Stimulated activated CD4-positive, alpha-beta T cell treated with anti-CD3 and anti-CD28 coated beads, Interleukin-4, amount 100 ng/mL, for 1 hour (primary cell): ENCODE measurements at regions not wholly inside any gene's neighbourhood (a gene's known extent, or its start where the extent isn't known, plus 50 kb on each side); places are given as distances from the start of the nearest gene placed in this dataset.

Experiments
- DNase-seq: peaks from one replicate; pipeline ENCODE4 v3.0.0-alpha.2; 2020

GRCh38 chr12:125272383-125272933, 207.2 kb downstream of the AACS start:
- DNase-seq = no peak

- DNase-seq = no peak
Measured at GRCh38 chr12:125276567-125276966, 211.3 kb downstream of the AACS start.

- DNase-seq = no peak
Measured at GRCh38 chr12:125280482-125281377, 215.5 kb downstream of the AACS start.

GRCh38 chr12:125282921-125283320, 217.7 kb downstream of the AACS start:
- no peak for DNase-seq

GRCh38 chr12:125283521-125283920, 218.3 kb downstream of the AACS start:
- no peak for DNase-seq

GRCh38 chr12:125284087-125284486, 218.9 kb downstream of the AACS start:
- no peak for DNase-seq

- no peak for DNase-seq
Measured at GRCh38 chr12:125284945-125285685, 219.9 kb downstream of the AACS start.

GRCh38 chr12:125286005-125286727, 220.9 kb downstream of the AACS start:
- no peak for DNase-seq

- DNase-seq = no peak
Measured at GRCh38 chr12:125287155-125287847, 222.1 kb downstream of the AACS start.

GRCh38 chr12:125288931-125289928, 224.0 kb downstream of the AACS start:
- no peak for DNase-seq

GRCh38 chr12:125289970-125290369, 224.7 kb downstream of the AACS start:
- DNase-seq = no peak

GRCh38 chr12:125292700-125293099, 227.5 kb downstream of the AACS start:
- DNase-seq = no peak

GRCh38 chr12:125295550-125295949, 230.3 kb downstream of the AACS start:
- no peak for DNase-seq

- DNase-seq = no peak
Measured at GRCh38 chr12:125296701-125297100, 231.5 kb downstream of the AACS start.

GRCh38 chr12:125299840-125300239, 234.6 kb downstream of the AACS start:
- no peak for DNase-seq

- no peak for DNase-seq
Measured at GRCh38 chr12:125300249-125300648, 235.0 kb downstream of the AACS start.

- no peak for DNase-seq
Measured at GRCh38 chr12:125303337-125303736, 238.1 kb downstream of the AACS start.

- no peak for DNase-seq
Measured at GRCh38 chr12:125304029-125304428, 238.8 kb downstream of the AACS start.

- DNase-seq = no peak
Measured at GRCh38 chr12:125305231-125305630, 240.0 kb downstream of the AACS start.

- no peak for DNase-seq
Measured at GRCh38 chr12:125310461-125310860, 245.2 kb downstream of the AACS start.

- no peak for DNase-seq
Measured at GRCh38 chr12:125311050-125311449, 245.8 kb downstream of the AACS start.
